Heart right ventricle (tissue), 16 donors: ENCODE measurements at regions not wholly inside any gene's neighbourhood (a gene's known extent, or its start where the extent isn't known, plus 50 kb on each side); places are given as distances from the start of the nearest gene placed in this dataset.

Experiments used
- ATAC-seq, 8 donors: fragments of 200-7000 bp; cut with Tn5 transposase; one replicate each; pipeline ENCODE4 v1.9.1; 2020; ENCODE audit warnings: mild to moderate bottlenecking in 8 of 8, moderate library complexity in 8 of 8, moderate number of reproducible peaks in 1 of 8
- DNase-seq, 2 donors: peaks; one replicate each; pipeline ENCODE4 v3.0.0-alpha.2; 2020
- H3K27ac ChIP-seq, 10 donors: fragments of 200-600 bp; sonication (generic) in 2 of 10; one replicate each; pipeline versions ENCODE4 v1.5.0 to v1.8.0; 2020 to 2022; ENCODE audit warnings: mild to moderate bottlenecking in 3 of 10
- H3K27me3 ChIP-seq, 7 donors: fragments of 200-600 bp; one replicate each; pipeline ENCODE4 v1.8.0; 2021 to 2022; ENCODE audit warnings: mild to moderate bottlenecking in 2 of 7
- H3K36me3 ChIP-seq, 9 donors: fragments of 200-600 bp; sonication (generic) in 1 of 9; one replicate each; pipeline versions ENCODE4 v1.5.0 to v1.8.0; 2020 to 2022; ENCODE audit warnings: mild to moderate bottlenecking in 2 of 9
- H3K4me1 ChIP-seq, 9 donors: fragments of 200-600 bp; sonication (generic) in 1 of 9; one replicate each; pipeline versions ENCODE4 v1.5.0 to v1.8.0; 2020 to 2022; ENCODE audit warnings: mild to moderate bottlenecking in 4 of 9
- H3K4me3 ChIP-seq, 10 donors: fragments of 200-600 bp; sonication (generic) in 2 of 10; one replicate each; pipeline versions ENCODE4 v1.5.0 to v1.8.0; 2020 to 2022; ENCODE audit warnings: mild to moderate bottlenecking in 7 of 10, moderate library complexity in 2 of 10
- H3K9me3 ChIP-seq, 11 donors: fragments of 200-600 bp in 10 of 11; sonication (generic) in 2 of 11; one replicate each; pipeline versions ENCODE4 v1.5.0 to v1.8.0; 2013 to 2022; ENCODE audit warnings: mild to moderate bottlenecking in 2 of 11, control low read depth in 1 of 11, moderate library complexity in 1 of 11
- WGBS, 2 donors: extraction: QIAGEN DNeasy Blood & Tissue Kit; methylation state at CpG; one replicate each; pipeline ENCODE4 v1.1.7; 2013; ENCODE audit warnings: inconsistent platforms in 1 of 2; 5-methylcytosine and 5-hydroxymethylcytosine counted together
- intact Hi-C, 10 donors: fragments of 100-400 bp; cut with DNase I; formaldehyde crosslinking; loops; one replicate each; pipeline versions ENCODE4 v1.11.1 to v1.14.2; 2022
- TF ChIP-seq, protein P1 (sequence below), 9 donors: fragments of 200-600 bp; sonication (generic) in 2 of 9; IDR thresholded peaks; one replicate each; pipeline versions ENCODE4 v1.5.0 to v1.8.0; 2021 to 2022; ENCODE audit warnings: antibody characterized with exemption in 9 of 9, mild to moderate bottlenecking in 5 of 9, moderate library complexity in 1 of 9
- donor health status: Arrhythmogenic right ventricular cardiomyopathy.
- donor health status: ischemic (EF 13 %, LVEDD 7.1; RV severe dilation, severe dysfunction).
- donor health status: healthy with polysubstance abuse.
- donor health status: DM: no; HTN: yes; CAD: no.
- donor health status: DM: no; HTN: no; CAD: no.
- donor health status: ischemic (EF 25% LVEDD 6.9; RV normal size, moderate dysfunction).
- donor health status: ischemic (EF 25% LVEDD 5.7; RV mildly dilated, moderate dysfunction).
- donor health status: healthy.
- donor health status: DM: yes; HTN: yes; CAD: no.
- donor health status: Ischemic cardiomyopathy.
- donor health status: ischemic (EF 35%, LVEDD 5.7; RV mildly dilated, moderate dysfunction).
- donor health status: nonischemic (EF 11% LVEDD 7.7; RV severe dilation, severe dysfunction).
- donor health status: DM: yes; HTN: yes; CAD: no.
- donor health status: PGD.
- donor health status: ischemic (EF 29% LVEDD 5.4; RV normal size, mild dysfunction).
- donor health status: nonischemic (EF 23%, LVEDD 6.1; RV moderate dilation, normal function).

DNA sequence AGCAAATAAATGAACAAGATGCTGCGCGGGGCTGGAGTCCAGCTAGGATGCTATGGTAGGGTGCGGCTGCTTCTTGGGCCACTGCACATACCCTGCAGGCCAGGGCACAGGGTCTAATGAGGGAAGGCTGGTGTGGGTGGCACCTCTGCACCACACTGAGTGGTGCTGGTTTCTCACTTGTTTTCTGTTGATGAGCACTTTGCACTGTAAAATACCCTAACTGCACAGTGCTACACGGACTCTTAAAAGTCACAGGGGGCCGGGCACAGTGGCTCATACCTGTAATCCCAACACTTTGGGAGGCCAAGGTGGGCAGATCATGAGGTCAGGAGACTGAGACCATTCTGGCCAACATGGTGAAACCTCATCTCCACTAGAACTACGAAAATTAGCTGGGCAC lies 52.7 kb upstream of the DMRT1 start:
- DNase-seq = no peak
- no peak for ATAC-seq
- 87 to 91% methylated on average over 6 of the region's 6 CpGs for WGBS, 2 donors
- no peaks in the 10 kb centered on the region for H3K27me3 ChIP-seq
- no peak overlapping the region for H3K4me3 ChIP-seq
- H3K36me3 ChIP-seq = no peaks in the 10 kb centered on the region
- intact Hi-C loops = no loop called here
- no peaks in the 10 kb centered on the region for H3K4me1 ChIP-seq
- TF ChIP-seq, protein P1, sequence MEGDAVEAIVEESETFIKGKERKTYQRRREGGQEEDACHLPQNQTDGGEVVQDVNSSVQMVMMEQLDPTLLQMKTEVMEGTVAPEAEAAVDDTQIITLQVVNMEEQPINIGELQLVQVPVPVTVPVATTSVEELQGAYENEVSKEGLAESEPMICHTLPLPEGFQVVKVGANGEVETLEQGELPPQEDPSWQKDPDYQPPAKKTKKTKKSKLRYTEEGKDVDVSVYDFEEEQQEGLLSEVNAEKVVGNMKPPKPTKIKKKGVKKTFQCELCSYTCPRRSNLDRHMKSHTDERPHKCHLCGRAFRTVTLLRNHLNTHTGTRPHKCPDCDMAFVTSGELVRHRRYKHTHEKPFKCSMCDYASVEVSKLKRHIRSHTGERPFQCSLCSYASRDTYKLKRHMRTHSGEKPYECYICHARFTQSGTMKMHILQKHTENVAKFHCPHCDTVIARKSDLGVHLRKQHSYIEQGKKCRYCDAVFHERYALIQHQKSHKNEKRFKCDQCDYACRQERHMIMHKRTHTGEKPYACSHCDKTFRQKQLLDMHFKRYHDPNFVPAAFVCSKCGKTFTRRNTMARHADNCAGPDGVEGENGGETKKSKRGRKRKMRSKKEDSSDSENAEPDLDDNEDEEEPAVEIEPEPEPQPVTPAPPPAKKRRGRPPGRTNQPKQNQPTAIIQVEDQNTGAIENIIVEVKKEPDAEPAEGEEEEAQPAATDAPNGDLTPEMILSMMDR (IDR thresholded peaks at IDR 0.05) = no peak
- H3K9me3 ChIP-seq = peaks cover 0 to 8% (median 0%) of the 10 kb centered on the region in 11 donors
- H3K27ac ChIP-seq = no peak overlapping the region
